ENCODE measurements at regions not wholly inside any gene's neighbourhood (a gene's known extent, or its start where the extent isn't known, plus 50 kb on each side); places are given as distances from the start of the nearest gene placed in this dataset.

- TF ChIP-seq POLR2A (IDR thresholded peaks at IDR 0.05), result no peak
- TF ChIP-seq CTCF (IDR thresholded peaks at IDR 0.05), result no peak
Measured at GRCh38 chr13:106145070-106145469, 390.4 kb downstream of the EFNB2 start.
